GM12878 (cell line): ENCODE measurements at regions not wholly inside any gene's neighbourhood (a gene's known extent, or its start where the extent isn't known, plus 50 kb on each side); places are given as distances from the start of the nearest gene placed in this dataset.

Experiments used
- ATAC-seq: fragments of 200-7000 bp; cut with Tn5 transposase; 3 replicates; pipeline ENCODE4 v1.9.1; 2020; ENCODE audit warnings: mild to moderate bottlenecking, moderate library complexity
- BruUV-seq: library from RNA; stranded (reverse); fragments of 400-500 nt; replicated peaks from 2 replicates; lab custom pipeline; 2021; lab: Mats Ljungman, UMichigan
- CTCF ChIA-PET: fragments of 300-600 bp; sonication (Branson Sonifier 250); formaldehyde crosslinking; extraction: SDS; loops from one replicate; lab custom pipeline; 2021; ENCODE audit warnings: inconsistent platforms; lab: Yijun Ruan, JAX
- POLR2A ChIA-PET: fragments of 350-600 bp; formaldehyde crosslinking; extraction: SDS; loops from one replicate; lab custom pipeline; 2021; ENCODE audit warnings: inconsistent platforms; lab: Charles Lee
- RAD21 ChIA-PET: fragments of 300-600 bp; sonication (Branson Sonifier 250); formaldehyde crosslinking; loops from one replicate; lab custom pipeline; 2023; ENCODE audit warnings: antibody characterized with exemption; ENCODE audit not compliant: unreplicated experiment; lab: Charles Lee
- SMC1A ChIA-PET: fragments of 300-600 bp; sonication (Branson Sonifier 250); formaldehyde crosslinking; loops from one replicate; lab custom pipeline; 2023; ENCODE audit not compliant: unreplicated experiment, uncharacterized antibody; lab: Charles Lee
- DNase-seq: peaks from one replicate; pipeline ENCODE4 v3.0.0-alpha.2; 2011; ENCODE audit warnings: low read depth, low spot score
- FAIRE-seq: peaks from 3 replicates; lab custom pipeline; 2011; peaks lifted over from hg19 to GRCh38; lab: Jason Lieb, UNC
- H2AFZ ChIP-seq: 2 replicates; pipeline ENCODE4 v1.6.0; 2011; ENCODE audit warnings: low read depth, low read length, control low read depth; ENCODE audit not compliant: control insufficient read depth
- H3K27ac ChIP-seq: 2 replicates; pipeline ENCODE4 v1.5.1; 2011; ENCODE audit warnings: control low read depth; ENCODE audit not compliant: control insufficient read depth, insufficient read depth
- H3K27me3 ChIP-seq, 2 experiments: replicated peaks in 1 of 2; 2 replicates each; pipeline versions ENCODE4 v1.6.0 to v1.6.1; 2011; ENCODE audit warnings: low read length in 1 of 2; ENCODE audit not compliant: control insufficient read depth in 2 of 2, insufficient read depth in 2 of 2
- H3K36me3 ChIP-seq, 2 experiments: 2 replicates each; pipeline ENCODE4 v1.5.1; 2011; ENCODE audit warnings: low read length in 1 of 2; ENCODE audit not compliant: control insufficient read depth in 2 of 2, insufficient read depth in 2 of 2
- H3K4me1 ChIP-seq: 2 replicates; pipeline ENCODE4 v1.6.1; 2011; ENCODE audit warnings: mild to moderate bottlenecking, low read length, moderate library complexity, mixed read lengths; ENCODE audit not compliant: control insufficient read depth, insufficient read depth
- H3K4me2 ChIP-seq: 2 replicates; pipeline ENCODE4 v1.6.0; 2011; ENCODE audit warnings: control low read depth; ENCODE audit not compliant: control insufficient read depth, insufficient read depth
- H3K4me3 ChIP-seq: fragments of 200-600 bp; sonication (generic); 2 replicates; pipeline ENCODE4 v1.5.1; 2016
- H3K79me2 ChIP-seq: 2 replicates; pipeline ENCODE4 v1.6.0; 2011; ENCODE audit warnings: low read length; ENCODE audit not compliant: control insufficient read depth, insufficient read depth
- H3K9ac ChIP-seq: 2 replicates; pipeline ENCODE4 v1.8.0; 2011; ENCODE audit warnings: low read length, control low read depth, mixed read lengths; ENCODE audit not compliant: control insufficient read depth, insufficient read depth
- H3K9me3 ChIP-seq: replicated peaks from 3 replicates; pipeline ENCODE4 v1.5.1; 2011; ENCODE audit warnings: mild to moderate bottlenecking, low read length; ENCODE audit not compliant: control insufficient read depth, insufficient read depth
- H4K20me1 ChIP-seq: 2 replicates; pipeline ENCODE4 v1.6.0; 2011; ENCODE audit not compliant: control insufficient read depth, insufficient read depth
- CBFB ChIP-seq: IDR thresholded peaks from 2 replicates; pipeline ENCODE4 v1.6.1; 2016; ENCODE audit warnings: antibody characterized with exemption, low read depth
- CBX3 ChIP-seq: fragments of 200-600 bp; sonication (generic); IDR thresholded peaks from 2 replicates; pipeline ENCODE4 v1.6.1; 2016; ENCODE audit warnings: low read depth, borderline replicate concordance
- GATAD2B ChIP-seq: fragments of 450-650 bp; conservative IDR thresholded peaks from 2 replicates; pipeline ENCODE4 v1.6.1; 2017; ENCODE audit warnings: low read depth, mild to moderate bottlenecking, moderate library complexity
- HSF1 ChIP-seq: fragments of 150-350 bp; IDR thresholded peaks from 2 replicates; pipeline ENCODE4 v1.6.1; 2014; ENCODE audit warnings: mild to moderate bottlenecking, low read depth, low read length
- NR2C2 ChIP-seq: IDR thresholded peaks from 2 replicates; pipeline ENCODE4 v1.6.1; 2011; ENCODE audit warnings: borderline replicate concordance, low read depth; ENCODE audit not compliant: control insufficient read depth, insufficient read length
- RELB ChIP-seq: fragments of 450-650 bp; IDR thresholded peaks from 2 replicates; pipeline ENCODE4 v1.6.1; 2017; ENCODE audit warnings: low read depth, mild to moderate bottlenecking, moderate library complexity
- SMAD1 ChIP-seq: fragments of 450-650 bp; IDR thresholded peaks from 2 replicates; pipeline ENCODE4 v1.6.1; 2018; ENCODE audit warnings: mild to moderate bottlenecking, low read depth; ENCODE audit not compliant: partially characterized antibody
- WGBS: methylation state at CpG from one replicate; pipeline ENCODE4 v1.1.6; 2016; ENCODE audit warnings: low lambda C conversion rate; ENCODE audit not compliant: insufficient replicate concordance, insufficient coverage; ENCODE audit errors: missing lambda C conversion rate; 5-methylcytosine and 5-hydroxymethylcytosine counted together
- in situ Hi-C: fragments of 300-500 bp; cut with MboI; formaldehyde crosslinking; loops from 9 replicates; pipeline ENCODE4 v1.14.3; 2018; ENCODE audit warnings: mixed read lengths
- intact Hi-C: fragments of 100-400 bp; cut with micrococcal nuclease; formaldehyde crosslinking; loops from one replicate; pipeline ENCODE4 v1.14.2; 2022; ENCODE audit not compliant: unreplicated experiment

GRCh38 chr1:168867941-168868634 lies 139.1 kb upstream of the DPT start:
- CTCF ChIA-PET, result interaction anchor here (0.6 to 1.2 kb wide), 2 partner anchors 12 to 22 kb away, joined by 3 to 5 read pairs; no protein-coding TSS in a partner anchor
- H2AFZ ChIP-seq, result no peak overlapping the region
- TF ChIP-seq CBFB (no peak), RELB (no peak), CBX3 (no peak), HSF1 (no peak), GATAD2B (no peak), NR2C2 (no peak), SMAD1 (no peak)
- no peak overlapping the region for H3K4me2 ChIP-seq
- H3K9me3 ChIP-seq, result peaks cover 2% of the 10 kb centered on the region; the same call in 2 of the 3 replicates
- no TSS peak for BruUV-seq
- in situ Hi-C loops (no loop called here), intact Hi-C loops (loop anchor here (10.0 kb wide), 1 partner anchor 57 kb away; no protein-coding TSS in a partner anchor)
- FAIRE-seq, result no peak
- no peak for DNase-seq
- no peaks in the 10 kb centered on the region for H3K27me3 ChIP-seq
- no peaks in the 10 kb centered on the region for H3K4me1 ChIP-seq
- no peak overlapping the region for H3K9ac ChIP-seq
- SMC1A ChIA-PET, result interaction anchor here (0.5 to 0.8 kb wide), 2 partner anchors 14 to 525 kb away, joined by 3 to 4 read pairs; no protein-coding TSS in a partner anchor
- H4K20me1 ChIP-seq, result no peaks in the 10 kb centered on the region
- RAD21 ChIA-PET, result no interaction called here
- H3K36me3 ChIP-seq, result no peaks in the 10 kb centered on the region
- H3K79me2 ChIP-seq, result no peaks in the 10 kb centered on the region
- 6% methylated on average over 4 of the region's 4 CpGs for WGBS
- POLR2A ChIA-PET, result no interaction called here
- no peak overlapping the region for H3K4me3 ChIP-seq
- no peak for ATAC-seq
- no peak overlapping the region for H3K27ac ChIP-seq
